Smooth muscle cell of the brain vasculature (primary cell): ENCODE measurements at regions not wholly inside any gene's neighbourhood (a gene's known extent, or its start where the extent isn't known, plus 50 kb on each side); places are given as distances from the start of the nearest gene placed in this dataset.

Experiments
- DNase-seq: peaks from one replicate; pipeline ENCODE4 v3.0.0-alpha.2; 2012; ENCODE audit warnings: low read depth, low spot score

DNA sequence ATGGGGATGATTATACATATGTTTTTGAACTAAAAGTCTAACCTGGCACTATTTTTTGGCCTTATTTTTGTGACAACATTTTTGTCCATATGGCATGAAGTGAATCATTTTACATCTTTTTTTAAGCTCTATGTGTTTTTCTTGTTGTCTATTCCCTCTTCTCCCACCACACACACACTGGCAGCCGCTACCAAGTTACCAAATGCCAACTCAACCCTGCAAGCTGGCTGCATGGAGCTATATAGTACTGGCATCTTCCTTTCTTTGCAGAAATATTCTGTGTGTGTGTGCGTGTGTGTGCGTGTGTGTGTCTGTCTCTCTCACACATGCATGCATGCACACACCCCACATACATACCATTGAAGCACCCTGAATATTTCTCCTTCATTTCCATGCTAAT is 278.9 kb upstream of the SOX5 start:
- DNase-seq: no peak

- no peak for DNase-seq
Measured at GRCh38 chr12:24227551-24227950, 278.1 kb upstream of the SOX5 start.

- peak; percentile 69 for DNase-seq
Measured at GRCh38 chr12:24226745-24227350, 277.4 kb upstream of the SOX5 start.

DNA sequence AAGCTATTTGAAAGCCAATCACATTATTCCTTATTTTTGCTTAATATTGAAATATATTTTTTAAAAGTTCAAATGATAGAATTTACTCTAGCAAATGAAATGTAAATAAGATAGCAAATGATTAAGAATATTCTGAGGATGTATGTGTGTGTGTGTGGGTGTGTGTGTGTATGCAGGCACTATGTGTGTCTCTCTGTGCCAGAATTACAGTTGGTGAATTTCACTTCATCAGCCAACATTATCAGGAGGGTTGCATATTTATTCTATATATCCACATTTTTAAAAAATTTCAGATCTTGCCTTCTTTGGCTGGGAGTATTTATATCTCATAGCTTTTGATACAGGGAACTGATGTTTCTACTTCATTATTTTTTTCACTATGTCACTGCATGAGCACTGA is 274.9 kb upstream of the SOX5 start:
- DNase-seq: no peak

GRCh38 chr12:24223926-24224325 is 274.5 kb upstream of the SOX5 start:
- DNase-seq: no peak

- DNase-seq: peak; percentile 13
Measured at GRCh38 chr12:24222968-24223367, 273.5 kb upstream of the SOX5 start.

- DNase-seq: no peak
Measured at GRCh38 chr12:24212496-24212895, 263.0 kb upstream of the SOX5 start.

DNA sequence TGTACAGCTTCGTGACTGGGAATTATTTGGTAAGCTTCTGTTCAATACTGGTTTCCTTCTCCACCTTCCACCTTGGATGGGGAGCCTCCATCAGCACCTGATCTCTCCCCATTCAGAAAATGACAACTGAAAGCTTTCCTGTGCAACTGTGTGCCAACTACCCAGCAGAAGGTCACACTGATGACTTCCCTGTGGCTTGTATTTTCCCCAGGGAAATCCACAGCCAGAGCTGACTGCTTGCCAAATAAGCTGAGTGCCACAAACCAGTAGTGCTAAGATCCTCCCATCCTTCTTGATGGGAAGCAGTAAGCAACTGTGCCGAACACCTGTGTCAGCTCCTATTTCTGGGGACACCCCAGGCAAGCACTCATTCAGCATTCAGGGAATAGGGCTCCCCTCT is 257.2 kb upstream of the SOX5 start:
- DNase-seq: no peak

DNA sequence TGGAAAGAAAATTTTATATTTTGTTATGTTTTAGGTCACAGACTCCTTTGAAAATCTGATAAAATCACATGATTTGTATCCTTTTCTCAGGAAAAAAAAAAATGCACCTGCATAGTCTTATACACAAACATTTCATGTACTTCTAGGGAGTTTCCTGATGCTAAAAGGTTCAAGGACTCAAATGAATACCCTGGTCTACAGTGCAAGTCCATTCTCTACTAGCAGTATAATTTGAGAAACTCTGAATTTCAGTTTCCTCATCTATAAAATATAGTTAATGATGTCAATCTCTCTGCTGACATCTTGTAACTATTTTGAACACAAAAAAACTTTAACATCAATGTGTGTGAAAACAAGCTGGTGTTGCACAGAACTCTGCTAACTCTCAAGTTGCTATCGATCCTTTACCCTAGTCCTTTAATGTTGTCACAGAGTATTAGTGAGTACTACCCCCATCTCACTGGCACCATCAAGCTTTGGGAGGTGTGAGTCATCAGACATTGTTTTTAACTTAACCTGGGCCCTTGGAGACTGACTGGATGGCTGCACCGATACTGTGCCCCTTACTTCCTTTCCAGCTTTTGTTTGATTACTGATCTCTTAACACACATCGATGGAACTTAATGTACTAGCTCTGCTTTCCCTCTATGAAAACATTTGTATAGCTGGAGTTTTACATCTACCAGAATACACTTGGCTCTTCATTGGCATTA is 251.9 kb upstream of the SOX5 start:
- no peak for DNase-seq

- DNase-seq: no peak
Measured at GRCh38 chr12:24200010-24200409, 250.5 kb upstream of the SOX5 start.

GRCh38 chr12:24198936-24199671 is 249.6 kb upstream of the SOX5 start:
- no peak for DNase-seq

DNA sequence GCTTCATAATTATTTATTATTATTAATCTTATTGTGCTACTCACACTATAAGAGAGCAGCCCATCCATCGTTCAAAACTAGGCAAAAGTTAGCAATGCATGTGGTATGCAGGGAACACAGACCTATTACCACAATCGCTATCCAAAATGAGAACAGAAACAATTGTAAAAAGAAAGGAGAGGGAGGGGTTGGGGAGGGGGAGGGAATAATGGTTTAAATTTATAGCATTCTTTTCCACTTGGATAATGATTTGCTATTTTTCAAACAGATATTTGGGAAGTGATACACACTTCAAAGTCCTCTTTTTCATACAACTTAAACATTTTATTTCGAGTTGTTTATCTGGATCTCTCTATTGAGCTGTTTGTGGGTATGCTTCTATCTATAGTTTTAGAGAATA is 248.6 kb upstream of the SOX5 start:
- no peak for DNase-seq

DNA sequence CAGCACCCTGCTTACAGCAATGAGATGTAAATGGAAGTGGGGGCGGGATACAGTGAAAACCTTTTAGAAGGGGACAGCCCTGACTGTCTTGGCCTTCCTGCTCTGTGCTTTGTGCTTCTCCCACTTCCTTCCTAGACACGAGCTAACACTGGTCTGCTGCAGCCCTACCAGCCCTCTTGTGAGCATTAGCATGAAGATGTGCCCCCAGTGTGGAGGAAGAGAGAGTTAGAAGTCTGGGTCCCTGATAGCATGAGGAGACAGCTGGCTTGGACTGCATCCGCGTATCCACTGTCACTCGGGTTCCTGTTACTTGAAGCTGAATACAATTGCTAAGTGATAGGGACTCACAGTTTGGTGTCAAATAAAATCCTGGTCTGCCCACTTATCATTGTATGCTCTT is 248.1 kb upstream of the SOX5 start:
- no peak for DNase-seq

- no peak for DNase-seq
Measured at GRCh38 chr12:24195063-24195462, 245.6 kb upstream of the SOX5 start.

DNA sequence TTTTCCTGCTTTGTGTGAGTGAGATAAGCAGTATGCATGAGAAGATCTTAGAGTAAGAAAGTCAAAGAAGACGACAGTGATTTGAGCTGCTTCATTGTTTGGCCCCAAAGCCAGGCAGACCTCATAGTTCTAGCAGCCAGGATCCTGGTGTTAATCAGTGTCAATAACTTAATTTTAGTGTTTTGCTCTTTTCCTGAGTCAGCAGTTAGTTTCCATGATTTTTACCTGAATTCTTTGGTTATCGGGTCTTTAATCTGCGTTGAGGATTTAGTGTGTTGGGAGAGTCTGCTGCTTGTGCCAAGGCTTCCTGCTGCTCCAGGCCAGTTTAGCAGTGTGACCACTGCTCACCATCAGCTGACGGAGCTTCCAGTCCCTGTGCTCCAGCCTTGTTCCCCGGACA is 241.6 kb upstream of the SOX5 start:
- DNase-seq: no peak

- DNase-seq: no peak
Measured at GRCh38 chr12:24185782-24186181, 236.3 kb upstream of the SOX5 start.

GRCh38 chr12:24177889-24178288 is 228.4 kb upstream of the SOX5 start:
- DNase-seq: no peak

DNA sequence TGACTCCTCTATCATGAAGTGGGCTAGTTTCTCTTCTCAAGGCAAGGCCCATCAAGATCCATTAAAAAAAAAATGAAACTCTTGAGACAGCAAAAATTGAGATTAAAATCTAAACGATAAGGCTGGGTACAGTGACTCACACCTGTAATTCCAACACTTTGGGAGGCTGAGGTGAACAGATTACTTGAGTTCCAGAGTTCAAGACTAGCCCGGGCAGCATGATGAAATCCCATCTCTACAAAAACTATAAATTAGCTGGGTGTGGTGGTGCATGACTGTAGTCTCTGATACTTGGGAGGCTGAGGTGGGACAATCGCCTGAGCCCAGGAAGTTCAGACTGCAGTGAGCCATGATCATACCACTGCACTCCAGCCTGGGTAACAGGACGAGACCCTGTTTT is 226.5 kb upstream of the SOX5 start:
- no peak for DNase-seq

DNA sequence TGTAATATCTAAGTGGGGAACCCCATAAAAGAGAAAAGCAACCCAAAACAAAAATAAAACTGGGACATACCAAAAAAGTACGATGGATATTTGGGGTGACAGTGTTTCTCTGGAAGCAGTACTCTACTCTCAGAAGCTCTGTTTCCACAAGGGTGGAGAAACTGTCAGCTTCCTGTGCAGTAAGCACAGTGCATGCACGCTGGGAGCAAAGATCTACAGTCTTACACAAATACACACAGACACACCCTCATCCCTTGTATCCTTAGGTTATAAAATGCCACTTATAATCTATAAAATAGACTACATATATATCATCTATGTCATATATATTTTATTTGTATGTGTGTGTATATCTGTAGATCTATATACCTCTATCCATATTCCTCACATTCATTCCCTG is 225.8 kb upstream of the SOX5 start:
- DNase-seq: no peak

- no peak for DNase-seq
Measured at GRCh38 chr12:24173067-24173466, 223.6 kb upstream of the SOX5 start.

- no peak for DNase-seq
Measured at GRCh38 chr12:24172773-24173066, 223.2 kb upstream of the SOX5 start.

DNA sequence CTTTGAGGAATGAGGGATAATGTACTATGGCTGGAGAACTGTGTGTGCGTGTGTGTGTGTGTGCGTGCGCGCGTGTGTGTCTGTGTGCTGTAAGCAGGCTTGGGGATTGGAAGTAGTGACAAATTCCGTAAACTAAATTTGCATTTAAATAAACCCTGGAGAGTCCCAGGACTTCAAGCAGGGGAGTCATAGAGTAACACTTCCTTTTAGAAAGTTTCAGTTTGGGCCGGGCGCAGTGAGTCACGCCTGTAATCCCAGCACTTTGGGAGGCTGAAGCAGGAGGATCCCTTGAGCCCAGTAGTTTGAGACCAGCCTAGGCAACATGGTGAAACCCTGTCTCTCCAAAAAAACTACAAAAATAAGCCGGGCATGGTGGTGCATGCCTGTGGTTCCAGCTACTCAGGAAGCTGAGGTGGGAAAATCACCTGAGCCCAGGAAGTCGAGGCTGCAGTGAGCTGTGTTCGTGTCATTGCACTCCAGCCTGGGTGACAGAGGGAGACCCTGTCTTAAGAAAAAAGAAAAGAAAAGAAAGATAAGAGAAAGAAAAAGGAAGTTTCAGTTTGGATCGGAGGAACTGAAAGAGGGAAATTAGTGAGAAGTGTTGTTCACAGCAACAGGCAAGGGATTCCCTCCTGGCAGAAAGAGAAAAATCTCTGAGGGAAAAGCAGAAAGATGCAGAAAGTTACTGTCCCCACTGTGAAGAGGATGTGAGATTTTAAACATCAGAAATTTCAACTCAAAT is 222.7 kb upstream of the SOX5 start:
- no peak for DNase-seq

- no peak for DNase-seq
Measured at GRCh38 chr12:24155042-24155441, 205.6 kb upstream of the SOX5 start.
